ENCODE measurements at regions not wholly inside any gene's neighbourhood (a gene's known extent, or its start where the extent isn't known, plus 50 kb on each side); places are given as distances from the start of the nearest gene placed in this dataset.

GRCh38 chr18:38575648-38576047 is 1010.0 kb upstream of the CELF4 start:
- no peak overlapping the region for H3K4me3 ChIP-seq (ENCODE audit: low read length)
- no peaks in the 10 kb centered on the region for H3K36me3 ChIP-seq (ENCODE audit: control insufficient read depth, insufficient read depth, low read length)
- no peaks in the 10 kb centered on the region for H3K27me3 ChIP-seq (ENCODE audit: control insufficient read depth, insufficient read depth, low read length, poor library complexity, severe bottlenecking)
- WGBS, 2 experiments (ENCODE audit: insufficient coverage in 1 of 2, insufficient read length in 1 of 2): 79 to 91% methylated on average over 1 to 2 of the region's 2 CpGs
- DNase-seq: no peak
- Mint-ChIP-seq H3K4me3 (no peak overlapping the region), H3K4me1 (peaks cover 15% of the 10 kb centered on the region), H3K27ac (no peak overlapping the region), H3K27me3 (ENCODE audit: insufficient read depth) (peaks cover 2% of the 10 kb centered on the region), H3K9me3 (no peaks in the 10 kb centered on the region), H3K36me3 (ENCODE audit: low read depth) (no peaks in the 10 kb centered on the region)
- H3K4me1 ChIP-seq (ENCODE audit: control insufficient read depth, insufficient read depth, low read length): no peaks in the 10 kb centered on the region
- H3K9me3 ChIP-seq (ENCODE audit: control insufficient read depth, low read length): no peaks in the 10 kb centered on the region
- no peak for TF ChIP-seq CTCF (conservative IDR thresholded peaks at IDR 0.05)
- H3K27ac ChIP-seq (ENCODE audit: low read depth, low read length): no peak overlapping the region
- no peak overlapping the region for H3K9ac ChIP-seq (ENCODE audit: extremely low read depth, low read length, poor library complexity, severe bottlenecking)

DNA sequence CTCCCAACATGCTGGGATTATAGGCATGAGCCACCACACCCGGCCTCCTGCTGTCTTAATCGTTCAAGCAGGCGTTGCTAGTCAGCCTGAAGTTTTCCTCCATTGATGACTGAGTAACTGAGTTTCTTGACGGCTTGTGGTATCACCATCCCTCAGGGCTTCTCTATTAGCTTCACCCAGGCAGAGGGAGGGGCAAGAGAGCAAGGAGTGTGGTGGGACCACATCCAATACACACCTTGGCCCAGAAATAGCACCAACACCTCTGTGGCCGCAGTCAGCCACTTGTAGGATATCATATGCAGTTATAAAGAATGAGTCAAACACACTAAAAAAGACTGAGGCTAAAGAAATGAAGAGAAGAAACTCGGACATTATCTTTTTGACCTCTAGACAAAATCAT is 1009.4 kb upstream of the CELF4 start:
- H3K27me3 Mint-ChIP-seq (ENCODE audit: insufficient read depth): peaks cover 2% of the 10 kb centered on the region
- no peak for DNase-seq
- no peaks in the 10 kb centered on the region for H3K4me1 ChIP-seq (ENCODE audit: control insufficient read depth, insufficient read depth, low read length)
- no peaks in the 10 kb centered on the region for H3K9me3 Mint-ChIP-seq
- no peak for TF ChIP-seq CTCF (conservative IDR thresholded peaks at IDR 0.05)
- no peak overlapping the region for H3K4me3 Mint-ChIP-seq
- H3K27ac ChIP-seq (ENCODE audit: low read depth, low read length): no peak overlapping the region
- no peak overlapping the region for H3K4me3 ChIP-seq (ENCODE audit: low read length)
- WGBS, 2 experiments (ENCODE audit: insufficient coverage in 1 of 2, insufficient read length in 1 of 2): 90 to 92% methylated on average over 3 to 6 of the region's 6 CpGs
- H3K9ac ChIP-seq (ENCODE audit: extremely low read depth, low read length, poor library complexity, severe bottlenecking): no peak overlapping the region
- no peaks in the 10 kb centered on the region for H3K36me3 Mint-ChIP-seq (ENCODE audit: low read depth)
- no peak overlapping the region for H3K27ac Mint-ChIP-seq
- H3K9me3 ChIP-seq (ENCODE audit: control insufficient read depth, low read length): no peaks in the 10 kb centered on the region
- no peaks in the 10 kb centered on the region for H3K27me3 ChIP-seq (ENCODE audit: control insufficient read depth, insufficient read depth, low read length, poor library complexity, severe bottlenecking)
- H3K36me3 ChIP-seq (ENCODE audit: control insufficient read depth, insufficient read depth, low read length): no peaks in the 10 kb centered on the region
- H3K4me1 Mint-ChIP-seq: peaks cover 15% of the 10 kb centered on the region

GRCh38 chr18:38572554-38573111 is 1007.0 kb upstream of the CELF4 start:
- Histone ChIP-seq H3K27ac (ENCODE audit: low read depth, low read length) (no peak overlapping the region), H3K4me3 (ENCODE audit: low read length) (no peak overlapping the region), H3K4me1 (ENCODE audit: control insufficient read depth, insufficient read depth, low read length) (no peaks in the 10 kb centered on the region), H3K27me3 (ENCODE audit: control insufficient read depth, insufficient read depth, low read length, poor library complexity, severe bottlenecking) (no peaks in the 10 kb centered on the region), H3K9ac (ENCODE audit: extremely low read depth, low read length, poor library complexity, severe bottlenecking) (no peak overlapping the region), H3K9me3 (ENCODE audit: control insufficient read depth, low read length) (no peaks in the 10 kb centered on the region), H3K36me3 (ENCODE audit: control insufficient read depth, insufficient read depth, low read length) (no peaks in the 10 kb centered on the region)
- H3K27me3 Mint-ChIP-seq (ENCODE audit: insufficient read depth): peaks cover 2% of the 10 kb centered on the region
- no peak for DNase-seq
- no peak overlapping the region for H3K27ac Mint-ChIP-seq
- 92 to 96% methylated on average over 4 to 6 of the region's 6 CpGs for whole genome bisulfite sequencing, 2 experiments (ENCODE audit: insufficient coverage in 1 of 2, insufficient read length in 1 of 2)
- no peaks in the 10 kb centered on the region for H3K4me1 Mint-ChIP-seq
- H3K36me3 Mint-ChIP-seq (ENCODE audit: low read depth): no peaks in the 10 kb centered on the region
- H3K4me3 Mint-ChIP-seq: no peak overlapping the region
- H3K9me3 Mint-ChIP-seq: no peaks in the 10 kb centered on the region
- no peak for TF ChIP-seq CTCF (conservative IDR thresholded peaks at IDR 0.05)

All from endodermal cell (in vitro differentiated cells).